AG04449 (cell line): ENCODE measurements at regions not wholly inside any gene's neighbourhood (a gene's known extent, or its start where the extent isn't known, plus 50 kb on each side); places are given as distances from the start of the nearest gene placed in this dataset.

Experiments
- CTCF ChIA-PET: fragments of 350-600 bp; formaldehyde crosslinking; extraction: SDS; loops from one replicate; lab custom pipeline; 2021; ENCODE audit warnings: antibody characterized with exemption; lab: Yijun Ruan, JAX
- POLR2A ChIA-PET: fragments of 400-600, 350-600 bp; formaldehyde crosslinking; extraction: SDS; loops from one replicate; lab custom pipeline; 2020; ENCODE audit warnings: antibody characterized with exemption, inconsistent platforms; lab: Yijun Ruan, JAX
- DNase-seq: peaks from one replicate; pipeline ENCODE4 v3.0.0-alpha.2; 2010; ENCODE audit warnings: low read depth, low spot score
- H3K4me3 ChIP-seq: 2 replicates; pipeline ENCODE4 v1.5.1; 2011; ENCODE audit warnings: low read depth, mild to moderate bottlenecking, control low read depth, low read length
- TF ChIP-seq, protein P1 (sequence below): IDR thresholded peaks from one replicate; pipeline ENCODE4 v1.5.1; 2011; ENCODE audit warnings: mild to moderate bottlenecking, moderate library complexity, low read length, control low read depth, inconsistent platforms; ENCODE audit not compliant: insufficient read depth; ENCODE audit errors: missing control alignments

DNA sequence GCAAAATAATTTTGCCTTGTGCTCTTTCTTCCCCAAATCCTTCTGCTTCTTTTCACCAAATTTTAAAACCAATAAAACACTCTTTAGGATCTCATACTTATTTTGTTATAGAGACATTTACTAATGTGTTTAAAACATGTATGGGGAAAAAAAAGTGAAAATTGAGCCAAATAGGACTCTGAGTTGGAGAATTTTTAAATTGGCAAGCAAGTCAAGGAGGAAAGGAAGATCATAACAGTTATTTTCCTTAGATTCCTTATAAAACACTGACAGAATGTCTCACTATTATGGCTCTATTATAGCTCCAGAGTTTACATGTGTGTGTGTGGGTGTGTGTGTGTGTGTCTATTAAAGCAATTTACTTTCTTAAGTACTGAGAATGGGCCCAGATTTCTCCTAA lies 220.5 kb downstream of the SLC6A15 start:
- no peak for DNase-seq
- CTCF ChIA-PET, result no interaction called here
- H3K4me3 ChIP-seq, result no peak overlapping the region
- TF ChIP-seq, protein P1, sequence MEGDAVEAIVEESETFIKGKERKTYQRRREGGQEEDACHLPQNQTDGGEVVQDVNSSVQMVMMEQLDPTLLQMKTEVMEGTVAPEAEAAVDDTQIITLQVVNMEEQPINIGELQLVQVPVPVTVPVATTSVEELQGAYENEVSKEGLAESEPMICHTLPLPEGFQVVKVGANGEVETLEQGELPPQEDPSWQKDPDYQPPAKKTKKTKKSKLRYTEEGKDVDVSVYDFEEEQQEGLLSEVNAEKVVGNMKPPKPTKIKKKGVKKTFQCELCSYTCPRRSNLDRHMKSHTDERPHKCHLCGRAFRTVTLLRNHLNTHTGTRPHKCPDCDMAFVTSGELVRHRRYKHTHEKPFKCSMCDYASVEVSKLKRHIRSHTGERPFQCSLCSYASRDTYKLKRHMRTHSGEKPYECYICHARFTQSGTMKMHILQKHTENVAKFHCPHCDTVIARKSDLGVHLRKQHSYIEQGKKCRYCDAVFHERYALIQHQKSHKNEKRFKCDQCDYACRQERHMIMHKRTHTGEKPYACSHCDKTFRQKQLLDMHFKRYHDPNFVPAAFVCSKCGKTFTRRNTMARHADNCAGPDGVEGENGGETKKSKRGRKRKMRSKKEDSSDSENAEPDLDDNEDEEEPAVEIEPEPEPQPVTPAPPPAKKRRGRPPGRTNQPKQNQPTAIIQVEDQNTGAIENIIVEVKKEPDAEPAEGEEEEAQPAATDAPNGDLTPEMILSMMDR, result no peak
- POLR2A ChIA-PET, result no interaction called here

DNA sequence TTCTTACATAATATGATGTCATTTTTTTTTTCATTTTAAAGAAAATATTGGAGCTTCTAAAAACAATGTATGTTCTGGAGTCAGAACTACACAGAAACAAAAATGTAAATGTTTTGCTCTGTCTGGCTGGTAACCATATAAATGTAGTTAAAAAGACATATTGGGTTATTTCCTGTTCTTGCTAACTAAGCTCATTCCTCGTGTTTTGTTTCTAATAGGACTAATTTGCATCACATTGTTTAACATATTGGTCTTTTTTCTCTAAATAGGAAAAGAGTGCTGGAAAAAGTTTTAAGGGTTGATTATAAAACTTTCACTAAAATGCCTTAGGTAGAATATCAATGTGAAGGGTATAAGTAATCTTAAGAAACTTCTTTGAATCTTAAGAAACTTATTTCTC lies 221.3 kb downstream of the SLC6A15 start:
- ChIA-PET CTCF (no interaction called here), POLR2A (no interaction called here)
- no peak for DNase-seq
- no peak overlapping the region for H3K4me3 ChIP-seq
- TF ChIP-seq, protein P1, result no peak

DNA sequence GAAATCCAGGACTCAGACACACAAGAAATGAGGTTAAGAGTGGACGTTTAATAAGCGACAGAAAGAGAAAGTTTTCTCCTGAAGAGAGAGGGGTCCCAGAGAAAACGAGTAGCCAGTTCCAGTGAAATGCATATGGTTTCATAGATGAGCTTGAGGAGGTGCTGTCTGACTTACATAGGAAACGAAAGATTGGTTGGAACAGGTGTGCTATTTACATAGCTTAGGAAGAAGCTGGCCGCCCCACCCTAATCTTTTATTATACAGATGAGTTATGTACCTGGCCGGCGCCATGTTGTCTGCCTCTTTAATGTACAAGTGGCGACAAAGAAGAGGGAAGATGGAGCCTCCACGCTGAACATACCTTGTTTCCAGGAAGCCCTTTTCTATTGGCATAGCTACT lies 223.0 kb downstream of the SLC6A15 start:
- TF ChIP-seq, protein P1, result no peak
- DNase-seq, result no peak
- ChIA-PET CTCF (interaction anchor here (0.6 kb wide), 1 partner anchor 897 kb away, joined by 3 read pairs; no protein-coding TSS in a partner anchor), POLR2A (no interaction called here)
- H3K4me3 ChIP-seq, result no peak overlapping the region

DNA sequence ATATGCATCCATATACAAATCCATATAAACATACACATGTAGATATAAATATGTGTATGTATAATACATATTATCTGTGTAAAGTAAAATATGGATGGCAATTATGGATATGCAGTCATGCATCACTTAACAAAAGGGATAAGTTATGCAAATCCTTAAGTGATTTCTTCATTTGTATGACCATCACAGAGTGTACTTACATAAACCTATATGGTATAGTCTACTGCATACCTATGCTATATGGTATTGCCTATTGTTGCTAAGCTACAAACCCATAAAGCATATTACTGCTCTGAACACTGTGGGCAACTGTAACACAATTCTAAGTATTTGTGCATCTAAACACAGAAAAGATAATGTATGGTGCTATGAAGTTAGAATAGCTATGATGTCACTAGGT lies 227.2 kb downstream of the SLC6A15 start:
- POLR2A ChIA-PET, result no interaction called here
- H3K4me3 ChIP-seq, result no peak overlapping the region
- no peak for DNase-seq
- CTCF ChIA-PET, result interaction anchor here (1.4 kb wide), 1 partner anchor 13 kb away, joined by 3 read pairs; no protein-coding TSS in a partner anchor
- TF ChIP-seq, protein P1, result no peak

DNA sequence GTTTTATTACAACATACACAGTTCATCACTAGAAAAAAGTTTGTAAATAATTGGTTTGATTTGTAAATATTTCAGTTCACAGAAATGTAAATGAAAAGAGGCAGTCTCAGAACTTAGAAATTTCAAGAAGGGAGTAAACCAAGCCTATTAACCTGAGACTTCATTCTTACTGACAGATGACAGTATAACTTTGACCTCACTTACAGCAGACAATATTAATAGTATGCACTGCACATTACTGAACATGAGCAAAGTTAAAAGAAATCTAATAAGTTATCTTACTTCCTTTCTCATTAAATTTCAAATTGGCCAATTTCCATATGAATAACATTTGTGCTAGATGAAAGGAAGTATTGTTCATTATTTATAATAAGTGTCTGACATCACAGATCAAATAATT lies 235.8 kb downstream of the SLC6A15 start:
- ChIA-PET CTCF (no interaction called here), POLR2A (no interaction called here)
- DNase-seq, result no peak
- TF ChIP-seq, protein P1, result no peak
- H3K4me3 ChIP-seq, result no peak overlapping the region

DNA sequence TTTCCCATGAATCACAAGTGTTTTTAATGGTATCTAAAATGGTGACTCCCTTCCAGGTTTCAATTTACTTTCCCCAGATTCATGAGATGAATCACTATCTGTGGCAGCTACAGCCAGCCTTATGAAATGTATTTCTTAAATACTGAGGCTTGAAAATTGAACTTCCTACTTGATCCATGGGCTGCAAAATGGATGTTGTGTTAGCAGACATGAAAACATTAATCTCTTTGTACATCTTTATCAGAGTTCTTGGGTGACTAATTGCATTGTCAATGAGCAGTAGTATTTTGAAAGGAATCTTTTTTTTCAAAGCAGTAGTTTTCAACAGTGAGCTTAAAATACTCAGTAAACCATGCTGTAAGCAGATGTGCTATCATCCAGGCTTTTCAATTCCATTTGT lies 250.8 kb downstream of the SLC6A15 start:
- POLR2A ChIA-PET, result no interaction called here
- CTCF ChIA-PET, result interaction anchor here (1.2 kb wide), 1 partner anchor 213 kb away, joined by 3 read pairs; no protein-coding TSS in a partner anchor
- H3K4me3 ChIP-seq, result no peak overlapping the region
- TF ChIP-seq, protein P1, result no peak
- no peak for DNase-seq
